ENCODE measurements at regions not wholly inside any gene's neighbourhood (a gene's known extent, or its start where the extent isn't known, plus 50 kb on each side); places are given as distances from the start of the nearest gene placed in this dataset.

DNA sequence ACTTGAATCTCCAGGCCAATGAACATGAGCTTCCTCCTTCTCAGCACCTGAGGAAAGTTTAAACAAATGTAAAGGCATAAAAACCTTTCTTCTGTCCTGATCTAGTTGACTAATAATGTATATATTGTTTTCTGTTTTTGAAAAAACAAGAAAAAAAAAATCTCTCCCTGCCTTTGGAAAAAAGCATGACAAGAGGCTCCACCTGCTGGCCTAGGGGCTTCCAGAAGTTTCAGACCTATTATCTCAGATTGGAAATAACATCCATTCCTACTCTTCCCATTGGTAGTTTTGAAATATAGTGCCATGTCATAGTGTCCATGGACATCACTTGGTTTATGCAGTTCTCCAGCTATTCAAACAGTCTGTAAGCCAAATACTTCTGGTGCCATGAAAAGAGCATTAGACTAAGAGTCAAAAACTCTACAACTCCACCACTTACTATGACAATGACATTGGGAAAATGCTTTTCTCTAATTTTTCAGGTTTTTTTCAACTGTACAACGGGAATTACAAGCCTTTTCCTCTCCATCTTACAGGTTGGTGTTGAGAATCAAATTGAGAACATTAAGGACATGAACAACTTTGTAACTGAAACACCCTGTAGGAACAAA, 409.6 kb upstream of the MPDZ start:
- TF ChIP-seq, protein P1, sequence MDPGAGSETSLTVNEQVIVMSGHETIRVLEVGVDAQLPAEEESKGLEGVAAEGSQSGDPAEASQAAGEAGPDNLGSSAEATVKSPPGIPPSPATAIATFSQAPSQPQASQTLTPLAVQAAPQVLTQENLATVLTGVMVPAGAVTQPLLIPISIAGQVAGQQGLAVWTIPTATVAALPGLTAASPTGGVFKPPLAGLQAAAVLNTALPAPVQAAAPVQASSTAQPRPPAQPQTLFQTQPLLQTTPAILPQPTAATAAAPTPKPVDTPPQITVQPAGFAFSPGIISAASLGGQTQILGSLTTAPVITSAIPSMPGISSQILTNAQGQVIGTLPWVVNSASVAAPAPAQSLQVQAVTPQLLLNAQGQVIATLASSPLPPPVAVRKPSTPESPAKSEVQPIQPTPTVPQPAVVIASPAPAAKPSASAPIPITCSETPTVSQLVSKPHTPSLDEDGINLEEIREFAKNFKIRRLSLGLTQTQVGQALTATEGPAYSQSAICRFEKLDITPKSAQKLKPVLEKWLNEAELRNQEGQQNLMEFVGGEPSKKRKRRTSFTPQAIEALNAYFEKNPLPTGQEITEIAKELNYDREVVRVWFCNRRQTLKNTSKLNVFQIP (CRISPR knock-in tag; IDR thresholded peaks at IDR 0.05; ENCODE audit: borderline replicate concordance, low read depth), result no peak
- TF ChIP-seq, protein P2, sequence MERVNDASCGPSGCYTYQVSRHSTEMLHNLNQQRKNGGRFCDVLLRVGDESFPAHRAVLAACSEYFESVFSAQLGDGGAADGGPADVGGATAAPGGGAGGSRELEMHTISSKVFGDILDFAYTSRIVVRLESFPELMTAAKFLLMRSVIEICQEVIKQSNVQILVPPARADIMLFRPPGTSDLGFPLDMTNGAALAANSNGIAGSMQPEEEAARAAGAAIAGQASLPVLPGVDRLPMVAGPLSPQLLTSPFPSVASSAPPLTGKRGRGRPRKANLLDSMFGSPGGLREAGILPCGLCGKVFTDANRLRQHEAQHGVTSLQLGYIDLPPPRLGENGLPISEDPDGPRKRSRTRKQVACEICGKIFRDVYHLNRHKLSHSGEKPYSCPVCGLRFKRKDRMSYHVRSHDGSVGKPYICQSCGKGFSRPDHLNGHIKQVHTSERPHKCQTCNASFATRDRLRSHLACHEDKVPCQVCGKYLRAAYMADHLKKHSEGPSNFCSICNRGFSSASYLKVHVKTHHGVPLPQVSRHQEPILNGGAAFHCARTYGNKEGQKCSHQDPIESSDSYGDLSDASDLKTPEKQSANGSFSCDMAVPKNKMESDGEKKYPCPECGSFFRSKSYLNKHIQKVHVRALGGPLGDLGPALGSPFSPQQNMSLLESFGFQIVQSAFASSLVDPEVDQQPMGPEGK (CRISPR knock-in tag; IDR thresholded peaks at IDR 0.05; ENCODE audit: borderline replicate concordance), result no peak
- no peak for TF ChIP-seq GLIS3 (CRISPR knock-in tag; IDR thresholded peaks at IDR 0.05)
- no peak for TF ChIP-seq TCF4 (CRISPR knock-in tag; IDR thresholded peaks at IDR 0.05; ENCODE audit: borderline replicate concordance)

Measured in SK-N-SH treated with all-trans-retinoic acid at 6 μM for 48 hours (cell line).